IMR-90 (cell line): ENCODE measurements at regions not wholly inside any gene's neighbourhood (a gene's known extent, or its start where the extent isn't known, plus 50 kb on each side); places are given as distances from the start of the nearest gene placed in this dataset.

Source experiments
- ATAC-seq: fragments of 200-7000 bp; cut with Tn5 transposase; 2 replicates; pipeline ENCODE4 v1.9.1; 2020; ENCODE audit warnings: low read depth, mild to moderate bottlenecking, moderate library complexity
- BruUV-seq: library from RNA; stranded (reverse); fragments of 400-500 nt; replicated peaks from 2 replicates; lab custom pipeline; 2021; lab: Mats Ljungman, UMichigan
- CTCF ChIA-PET: fragments of 300-600 bp; formaldehyde crosslinking; extraction: SDS; loops from one replicate; lab custom pipeline; 2021; ENCODE audit warnings: antibody characterized with exemption; lab: Yijun Ruan, JAX
- POLR2A ChIA-PET: fragments of 300-600 bp; sonication (Branson Sonifier 250); formaldehyde crosslinking; loops from one replicate; lab custom pipeline; 2022; ENCODE audit warnings: antibody characterized with exemption; ENCODE audit not compliant: unreplicated experiment; lab: Charles Lee
- DNase-seq: peaks from one replicate; pipeline ENCODE4 v3.0.0; 2013
- H2AFZ ChIP-seq: replicated peaks from 2 replicates; pipeline ENCODE3; 2013; ENCODE audit warnings: low read length, mild to moderate bottlenecking; ENCODE audit not compliant: poor library complexity
- H2AK5ac ChIP-seq: 2 replicates; pipeline ENCODE4 v1.6.1; 2013; ENCODE audit warnings: low read depth, low read length, inconsistent platforms
- H2AK9ac ChIP-seq: replicated peaks from 2 replicates; pipeline ENCODE3; 2013; ENCODE audit warnings: mild to moderate bottlenecking, low read depth, low read length, moderate library complexity; ENCODE audit not compliant: poor library complexity
- H2BK120ac ChIP-seq: 2 replicates; pipeline ENCODE4 v1.6.1; 2013; ENCODE audit warnings: low read depth, low read length, inconsistent platforms
- H2BK15ac ChIP-seq: 3 replicates; pipeline ENCODE4 v1.6.1; 2013; ENCODE audit warnings: low read depth, low read length, inconsistent platforms
- H2BK20ac ChIP-seq: 2 replicates; pipeline ENCODE4 v1.6.1; 2013; ENCODE audit warnings: low read depth, mild to moderate bottlenecking, inconsistent platforms, low read length, moderate library complexity
- H2BK5ac ChIP-seq: 2 replicates; pipeline ENCODE4 v1.6.1; 2013; ENCODE audit warnings: mild to moderate bottlenecking, low read depth, low read length, inconsistent platforms; ENCODE audit not compliant: poor library complexity, severe bottlenecking
- H3K14ac ChIP-seq: replicated peaks from 2 replicates; pipeline ENCODE4 v1.6.1; 2013; ENCODE audit warnings: low read depth, low read length, inconsistent platforms
- H3K18ac ChIP-seq: 2 replicates; pipeline ENCODE4 v1.6.1; 2013; ENCODE audit warnings: low read depth, low read length, control low read depth
- H3K23ac ChIP-seq: 2 replicates; pipeline ENCODE4 v1.6.1; 2013; ENCODE audit warnings: low read depth, low read length, inconsistent platforms
- H3K27ac ChIP-seq: 2 replicates; pipeline ENCODE4 v1.5.1; 2013; ENCODE audit warnings: mild to moderate bottlenecking, control low read depth, low read length; ENCODE audit not compliant: insufficient read depth
- H3K27me3 ChIP-seq: 2 replicates; pipeline ENCODE4 v1.6.1; 2013; ENCODE audit warnings: low read length; ENCODE audit not compliant: control insufficient read depth, insufficient read depth
- H3K36me3 ChIP-seq: 2 replicates; pipeline ENCODE4 v1.6.1; 2013; ENCODE audit warnings: low read length, mixed read lengths; ENCODE audit not compliant: control insufficient read depth, insufficient read depth
- H3K4ac ChIP-seq: 2 replicates; pipeline ENCODE4 v1.6.1; 2013; ENCODE audit warnings: low read depth, low read length, inconsistent platforms
- H3K4me1 ChIP-seq: 2 replicates; pipeline ENCODE4 v1.6.1; 2013; ENCODE audit warnings: low read length, mixed read lengths; ENCODE audit not compliant: control insufficient read depth, insufficient read depth
- H3K4me2 ChIP-seq: 2 replicates; pipeline ENCODE4 v1.6.1; 2013; ENCODE audit warnings: low read depth, mild to moderate bottlenecking, control low read depth, low read length, moderate library complexity
- H3K4me3 ChIP-seq: 2 replicates; pipeline ENCODE4 v1.5.1; 2013; ENCODE audit warnings: low read depth, mild to moderate bottlenecking, control low read depth, low read length, moderate library complexity; ENCODE audit not compliant: insufficient read depth
- H3K56ac ChIP-seq: 2 replicates; pipeline ENCODE4 v1.6.1; 2013; ENCODE audit warnings: low read length, inconsistent platforms; ENCODE audit not compliant: insufficient read depth; ENCODE audit errors: extremely low read depth
- H3K79me1 ChIP-seq, 2 experiments: 2 replicates each; pipeline ENCODE4 v1.6.1; 2013; ENCODE audit warnings: low read length in 2 of 2, inconsistent platforms in 1 of 2, low read depth in 1 of 2
- H3K9ac ChIP-seq: 2 replicates; pipeline ENCODE4 v1.6.1; 2013; ENCODE audit warnings: low read depth, low read length, control low read depth
- H3K9me1 ChIP-seq: 2 replicates; pipeline ENCODE4 v1.6.1; 2013; ENCODE audit warnings: low read length, inconsistent platforms; ENCODE audit not compliant: insufficient read depth
- H3K9me3 ChIP-seq: 2 replicates; pipeline ENCODE4 v1.6.1; 2013; ENCODE audit warnings: low read length; ENCODE audit not compliant: control insufficient read depth, insufficient read depth
- H4K20me1 ChIP-seq: 2 replicates; pipeline ENCODE4 v1.6.1; 2013; ENCODE audit warnings: low read length, inconsistent platforms; ENCODE audit not compliant: insufficient read depth
- H4K5ac ChIP-seq: 2 replicates; pipeline ENCODE4 v1.6.1; 2013; ENCODE audit warnings: mild to moderate bottlenecking, low read depth, low read length, control low read depth
- H4K8ac ChIP-seq, 2 experiments: 2 replicates each; pipeline ENCODE4 v1.6.1; 2013; ENCODE audit warnings: low read depth in 2 of 2, low read length in 2 of 2, control low read depth in 1 of 2, inconsistent platforms in 1 of 2
- H4K91ac ChIP-seq: 2 replicates; pipeline ENCODE4 v1.6.1; 2013; ENCODE audit warnings: low read depth, low read length, inconsistent platforms; ENCODE audit not compliant: insufficient read depth
- RCOR1 ChIP-seq: IDR thresholded peaks from 2 replicates; pipeline ENCODE4 v1.6.1; 2012; ENCODE audit warnings: mild to moderate bottlenecking, low read length, improper control_type of control experiment; ENCODE audit not compliant: insufficient replicate concordance
- WGBS, 2 experiments: methylation state at CpG; one replicate each; pipeline versions ENCODE4 v1.1.5 to v1.1.7; 2013; ENCODE audit warnings: missing lambda C conversion rate in 2 of 2; ENCODE audit not compliant: insufficient read length in 1 of 2; ENCODE audit errors: extremely low coverage in 2 of 2; 5-methylcytosine and 5-hydroxymethylcytosine counted together
- dilution Hi-C: fragments of 300-500 bp; cut with HindIII; formaldehyde crosslinking; loops from one replicate; pipeline ENCODE4 v1.14.3; 2018; ENCODE audit warnings: low sequenced_read_pairs; ENCODE audit not compliant: unreplicated experiment
- in situ Hi-C: fragments of 300-500 bp; cut with MboI; formaldehyde crosslinking; loops from 3 replicates; pipeline ENCODE4 v1.14.3; 2019; ENCODE audit warnings: low sequenced_read_pairs, inconsistent platforms, mixed read lengths
- intact Hi-C: fragments of 100-400 bp; cut with micrococcal nuclease; formaldehyde crosslinking; loops from 2 replicates; pipeline ENCODE4 v1.10.0; 2022

DNA sequence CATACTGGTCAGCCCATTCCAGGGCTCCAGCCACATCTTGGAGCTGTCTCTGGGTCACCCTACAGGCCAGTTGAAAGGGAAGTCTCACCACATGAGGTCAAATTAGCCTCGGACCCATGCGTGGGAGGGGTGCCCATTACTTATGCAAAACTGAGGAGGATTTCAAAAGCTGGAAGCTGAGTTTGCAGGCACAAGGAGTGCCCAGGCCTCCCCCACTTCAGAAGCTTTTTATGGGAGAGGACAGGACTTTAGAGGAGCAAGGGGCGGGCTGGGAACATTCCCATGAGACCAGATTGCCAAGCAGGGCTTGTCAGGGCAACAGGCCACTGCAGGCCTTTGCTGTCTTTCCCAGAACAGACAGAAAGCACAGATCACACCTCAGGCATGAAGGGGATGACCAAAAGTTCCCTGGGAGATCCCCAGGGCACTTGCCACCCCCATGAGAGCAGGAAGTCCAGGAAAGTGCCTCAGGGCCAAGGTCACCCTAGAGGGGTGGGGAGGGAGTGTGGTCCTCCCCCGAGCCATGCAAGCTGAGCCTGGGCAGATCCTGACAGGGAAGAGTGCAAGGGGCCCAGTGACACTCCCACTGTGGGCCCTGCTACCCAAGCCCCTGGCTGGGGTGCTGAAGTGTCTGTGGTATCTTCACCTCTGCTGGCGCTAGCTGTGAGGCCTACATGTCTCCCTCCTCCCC, 267.7 kb downstream of the BCL11A start:
- no TSS peak for BruUV-seq
- Histone ChIP-seq H3K9me3 (no peaks in the 10 kb centered on the region), H3K9ac (no peak overlapping the region), H3K14ac (no peak overlapping the region), H2AFZ (no peak overlapping the region), H3K4ac (no peak overlapping the region), H2BK120ac (no peak overlapping the region), H3K4me3 (no peak overlapping the region), H2BK15ac (no peak overlapping the region), H2AK5ac (no peak overlapping the region), H3K18ac (no peak overlapping the region), H3K4me1 (no peaks in the 10 kb centered on the region), H3K36me3 (no peaks in the 10 kb centered on the region), H2AK9ac (no peak overlapping the region), H3K4me2 (no peak overlapping the region), H2BK20ac (no peak overlapping the region), H3K23ac (no peak overlapping the region), H3K27me3 (no peaks in the 10 kb centered on the region), H4K5ac (no peak overlapping the region), H2BK5ac (no peak overlapping the region), H3K27ac (no peak overlapping the region), H4K8ac (no peak overlapping the region), H4K91ac (no peak overlapping the region), H3K56ac (no peak overlapping the region), H4K20me1 (no peaks in the 10 kb centered on the region), H3K9me1 (no peaks in the 10 kb centered on the region), H3K79me1 (no peaks in the 10 kb centered on the region)
- intact Hi-C loops (no loop called here), in situ Hi-C loops (no loop called here), dilution Hi-C loops (no loop called here)
- no peak for ATAC-seq
- DNase-seq = no peak
- no peak for TF ChIP-seq RCOR1
- WGBS, 2 experiments = 40% methylated on average over 1 of the region's 5 CpGs; no CpG with 5 or more reads in 1 of the 2 experiments
- ChIA-PET POLR2A (no interaction called here), CTCF (no interaction called here)
